WTC11 (cell line): ENCODE measurements at regions not wholly inside any gene's neighbourhood (a gene's known extent, or its start where the extent isn't known, plus 50 kb on each side); places are given as distances from the start of the nearest gene placed in this dataset.

Source experiments
- FOXK1 ChIP-seq: sonication (generic); formaldehyde crosslinking; IDR thresholded peaks from 2 replicates; pipeline ENCODE4 v1.8.0; 2022; ENCODE audit warnings: mild to moderate bottlenecking, moderate library complexity, missing genetic modification reagents
- NFYB ChIP-seq: sonication (generic); formaldehyde crosslinking; conservative IDR thresholded peaks from 2 replicates; pipeline ENCODE4 v1.8.0; 2022; ENCODE audit warnings: low read depth, missing genetic modification reagents
- ZNF121 ChIP-seq: sonication (generic); formaldehyde crosslinking; IDR thresholded peaks from 2 replicates; pipeline ENCODE4 v1.8.0; 2023; ENCODE audit warnings: missing genetic modification reagents
- TF ChIP-seq, protein P1 (sequence below): fragments of 200-600 bp; IDR thresholded peaks from 2 replicates; pipeline ENCODE4 v1.8.0; 2022; ENCODE audit warnings: antibody characterized with exemption
- TF ChIP-seq, protein P2 (sequence below): sonication (generic); formaldehyde crosslinking; IDR thresholded peaks from 2 replicates; pipeline ENCODE4 v1.8.0; 2022; ENCODE audit warnings: mild to moderate bottlenecking, missing genetic modification reagents

DNA sequence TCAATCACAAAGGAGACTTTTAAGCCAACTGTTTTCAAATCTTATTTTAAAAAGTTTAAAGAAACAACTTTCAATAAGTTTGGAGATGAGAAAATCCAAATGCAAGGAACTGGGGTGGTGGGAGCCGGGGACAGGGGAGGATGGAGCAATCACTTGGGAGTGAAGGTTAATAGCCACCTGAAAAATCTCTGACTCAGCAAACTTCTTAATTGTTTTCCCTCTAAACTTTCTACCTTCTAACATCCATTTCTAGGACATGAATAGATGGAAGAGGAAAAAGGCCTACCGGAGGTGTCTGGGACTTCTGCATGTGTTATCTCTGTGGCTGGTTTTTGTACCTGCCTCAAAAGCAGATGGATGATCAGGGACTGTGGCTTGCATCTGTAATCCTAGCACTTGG, 360.6 kb downstream of the OSTF1 start:
- TF ChIP-seq FOXK1 (CRISPR knock-in tag) = no peak
- TF ChIP-seq, protein P1, sequence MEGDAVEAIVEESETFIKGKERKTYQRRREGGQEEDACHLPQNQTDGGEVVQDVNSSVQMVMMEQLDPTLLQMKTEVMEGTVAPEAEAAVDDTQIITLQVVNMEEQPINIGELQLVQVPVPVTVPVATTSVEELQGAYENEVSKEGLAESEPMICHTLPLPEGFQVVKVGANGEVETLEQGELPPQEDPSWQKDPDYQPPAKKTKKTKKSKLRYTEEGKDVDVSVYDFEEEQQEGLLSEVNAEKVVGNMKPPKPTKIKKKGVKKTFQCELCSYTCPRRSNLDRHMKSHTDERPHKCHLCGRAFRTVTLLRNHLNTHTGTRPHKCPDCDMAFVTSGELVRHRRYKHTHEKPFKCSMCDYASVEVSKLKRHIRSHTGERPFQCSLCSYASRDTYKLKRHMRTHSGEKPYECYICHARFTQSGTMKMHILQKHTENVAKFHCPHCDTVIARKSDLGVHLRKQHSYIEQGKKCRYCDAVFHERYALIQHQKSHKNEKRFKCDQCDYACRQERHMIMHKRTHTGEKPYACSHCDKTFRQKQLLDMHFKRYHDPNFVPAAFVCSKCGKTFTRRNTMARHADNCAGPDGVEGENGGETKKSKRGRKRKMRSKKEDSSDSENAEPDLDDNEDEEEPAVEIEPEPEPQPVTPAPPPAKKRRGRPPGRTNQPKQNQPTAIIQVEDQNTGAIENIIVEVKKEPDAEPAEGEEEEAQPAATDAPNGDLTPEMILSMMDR = no peak
- TF ChIP-seq ZNF121 = no peak
- no peak for TF ChIP-seq NFYB (CRISPR knock-in tag)
- TF ChIP-seq, protein P2, sequence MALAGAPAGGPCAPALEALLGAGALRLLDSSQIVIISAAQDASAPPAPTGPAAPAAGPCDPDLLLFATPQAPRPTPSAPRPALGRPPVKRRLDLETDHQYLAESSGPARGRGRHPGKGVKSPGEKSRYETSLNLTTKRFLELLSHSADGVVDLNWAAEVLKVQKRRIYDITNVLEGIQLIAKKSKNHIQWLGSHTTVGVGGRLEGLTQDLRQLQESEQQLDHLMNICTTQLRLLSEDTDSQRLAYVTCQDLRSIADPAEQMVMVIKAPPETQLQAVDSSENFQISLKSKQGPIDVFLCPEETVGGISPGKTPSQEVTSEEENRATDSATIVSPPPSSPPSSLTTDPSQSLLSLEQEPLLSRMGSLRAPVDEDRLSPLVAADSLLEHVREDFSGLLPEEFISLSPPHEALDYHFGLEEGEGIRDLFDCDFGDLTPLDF (CRISPR knock-in tag) = no peak
